Esophagus squamous epithelium (tissue), 4 donors: ENCODE measurements at regions not wholly inside any gene's neighbourhood (a gene's known extent, or its start where the extent isn't known, plus 50 kb on each side); places are given as distances from the start of the nearest gene placed in this dataset.

Source experiments
- CTCF ChIP-seq, 6 experiments: fragments of 450-650 bp in 4 of 6; fragments of 200-600 bp in 2 of 6; sonication (generic) in 2 of 6; IDR thresholded peaks; one replicate each; pipeline ENCODE4 v1.5.1; 2016 to 2019; ENCODE audit warnings: antibody characterized with exemption in 6 of 6, mild to moderate bottlenecking in 4 of 6, moderate library complexity in 4 of 6
- POLR2A ChIP-seq, 4 donors: fragments of 450-650 bp; IDR thresholded peaks; one replicate each; pipeline ENCODE4 v1.6.1; 2017; ENCODE audit warnings: antibody characterized with exemption in 4 of 4, mild to moderate bottlenecking in 4 of 4, moderate library complexity in 3 of 4

DNA sequence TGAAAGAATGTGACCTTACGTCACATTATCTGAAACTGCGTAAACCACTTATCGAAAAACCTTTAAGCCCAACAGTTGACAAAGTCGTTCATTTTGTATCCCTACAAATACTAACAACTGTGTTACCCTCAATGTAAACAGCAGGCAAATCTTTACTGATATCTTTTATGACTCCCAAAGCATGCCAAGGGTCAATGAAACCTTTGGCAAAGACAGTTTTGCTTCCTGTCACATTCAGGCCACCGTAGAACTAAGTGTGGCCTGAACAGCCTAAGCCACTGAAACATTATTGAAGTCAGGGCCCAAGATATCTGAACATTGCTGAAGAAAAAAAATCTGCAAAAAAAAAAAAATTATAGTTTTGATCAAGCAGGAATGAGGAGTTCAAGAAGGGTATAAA is 77.3 kb downstream of the FAM124B start:
- no peak for TF ChIP-seq CTCF (IDR thresholded peaks at IDR 0.05)
- TF ChIP-seq POLR2A (IDR thresholded peaks at IDR 0.05) = no peak
